NCI-H1417 treated with DMSO at 0.1 percent for 48 hours (cell line): ENCODE measurements at regions not wholly inside any gene's neighbourhood (a gene's known extent, or its start where the extent isn't known, plus 50 kb on each side); places are given as distances from the start of the nearest gene placed in this dataset.
"Not testable (repeated sequence)": the region's sequence is repeated elsewhere in the genome, so short reads cannot be mapped to it uniquely, and the experiment has no call there.

Source experiments
- DNase-seq: peaks from one replicate; lab custom pipeline; 2025; lab: John Stamatoyannopoulos, UW

GRCh38 chr11:38894201-38894600 is 2296.2 kb upstream of the RAG2 start:
- not testable (repeated sequence) for DNase-seq

- DNase-seq = no peak
Measured at GRCh38 chr11:38884145-38884865, 2286.3 kb upstream of the RAG2 start.

- DNase-seq = no peak
Measured at GRCh38 chr11:38867338-38867737, 2269.3 kb upstream of the RAG2 start.

- no peak for DNase-seq
Measured at GRCh38 chr11:38865922-38866321, 2267.9 kb upstream of the RAG2 start.

- DNase-seq = no peak
Measured at GRCh38 chr11:38842991-38843390, 2245.0 kb upstream of the RAG2 start.

- no peak for DNase-seq
Measured at GRCh38 chr11:38839071-38839470, 2241.0 kb upstream of the RAG2 start.

GRCh38 chr11:38835966-38836365 is 2237.9 kb upstream of the RAG2 start:
- DNase-seq = peak; percentile 26

- no peak for DNase-seq
Measured at GRCh38 chr11:38824573-38824972, 2226.5 kb upstream of the RAG2 start.

GRCh38 chr11:38821786-38822185 is 2223.8 kb upstream of the RAG2 start:
- not testable (repeated sequence) for DNase-seq

GRCh38 chr11:38819981-38820380 is 2221.9 kb upstream of the RAG2 start:
- DNase-seq = no peak

- DNase-seq = no peak
Measured at GRCh38 chr11:38818720-38819119, 2220.7 kb upstream of the RAG2 start.

GRCh38 chr11:38814670-38815069 is 2216.6 kb upstream of the RAG2 start:
- DNase-seq = no peak

- DNase-seq = no peak
Measured at GRCh38 chr11:38809521-38809920, 2211.5 kb upstream of the RAG2 start.

- no peak for DNase-seq
Measured at GRCh38 chr11:38796281-38796680, 2198.2 kb upstream of the RAG2 start.

- DNase-seq = no peak
Measured at GRCh38 chr11:38795027-38795426, 2197.0 kb upstream of the RAG2 start.

- no peak for DNase-seq
Measured at GRCh38 chr11:38791346-38791961, 2193.4 kb upstream of the RAG2 start.

GRCh38 chr11:38788561-38788960 is 2190.5 kb upstream of the RAG2 start:
- DNase-seq = no peak

- DNase-seq = no peak
Measured at GRCh38 chr11:38784164-38784563, 2186.1 kb upstream of the RAG2 start.

GRCh38 chr11:38766796-38767195 is 2168.8 kb upstream of the RAG2 start:
- DNase-seq = no peak

GRCh38 chr11:38759394-38759793 is 2161.4 kb upstream of the RAG2 start:
- no peak for DNase-seq

- no peak for DNase-seq
Measured at GRCh38 chr11:38756537-38756936, 2158.5 kb upstream of the RAG2 start.

GRCh38 chr11:38751421-38751820 is 2153.4 kb upstream of the RAG2 start:
- no peak for DNase-seq

GRCh38 chr11:38746516-38746915 is 2148.5 kb upstream of the RAG2 start:
- not testable (repeated sequence) for DNase-seq

- no peak for DNase-seq
Measured at GRCh38 chr11:38723361-38723760, 2125.3 kb upstream of the RAG2 start.
